Activated T-cell treated with anti-CD3 and anti-CD28 coated beads for 48 hours (primary cell): ENCODE measurements at regions not wholly inside any gene's neighbourhood (a gene's known extent, or its start where the extent isn't known, plus 50 kb on each side); places are given as distances from the start of the nearest gene placed in this dataset.
A peak's percentile ranks its signal among the peaks of the same experiment; 100 is the strongest.

Experiments used
- DNase-seq: peaks from one replicate; pipeline ENCODE4 v3.0.0-alpha.2; 2020; ENCODE audit warnings: low read depth

- DNase-seq, result no peak
Observed at GRCh38 chr21:35423709-35424108, 374.6 kb upstream of the RUNX1 start.

- no peak for DNase-seq
Observed at GRCh38 chr21:35422011-35422410, 372.9 kb upstream of the RUNX1 start.

- DNase-seq, result no peak
Observed at GRCh38 chr21:35421221-35421620, 372.1 kb upstream of the RUNX1 start.

GRCh38 chr21:35420656-35421055, 371.6 kb upstream of the RUNX1 start:
- DNase-seq, result no peak

GRCh38 chr21:35417762-35418161, 368.7 kb upstream of the RUNX1 start:
- no peak for DNase-seq

- no peak for DNase-seq
Observed at GRCh38 chr21:35416866-35417489, 367.9 kb upstream of the RUNX1 start.

- no peak for DNase-seq
Observed at GRCh38 chr21:35414507-35415139, 365.5 kb upstream of the RUNX1 start.

GRCh38 chr21:35414056-35414455, 365.0 kb upstream of the RUNX1 start:
- DNase-seq, result no peak

- DNase-seq, result no peak
Observed at GRCh38 chr21:35412231-35412630, 363.1 kb upstream of the RUNX1 start.

- no peak for DNase-seq
Observed at GRCh38 chr21:35411434-35411833, 362.3 kb upstream of the RUNX1 start.

- DNase-seq, result no peak
Observed at GRCh38 chr21:35410656-35411055, 361.6 kb upstream of the RUNX1 start.

- DNase-seq, result no peak
Observed at GRCh38 chr21:35410123-35410522, 361.0 kb upstream of the RUNX1 start.

- no peak for DNase-seq
Observed at GRCh38 chr21:35408401-35408800, 359.3 kb upstream of the RUNX1 start.

GRCh38 chr21:35406635-35407034, 357.5 kb upstream of the RUNX1 start:
- no peak for DNase-seq

- DNase-seq, result no peak
Observed at GRCh38 chr21:35405981-35406380, 356.9 kb upstream of the RUNX1 start.

- DNase-seq, result no peak
Observed at GRCh38 chr21:35404247-35404646, 355.1 kb upstream of the RUNX1 start.

- no peak for DNase-seq
Observed at GRCh38 chr21:35402061-35402460, 353.0 kb upstream of the RUNX1 start.

- no peak for DNase-seq
Observed at GRCh38 chr21:35401476-35401875, 352.4 kb upstream of the RUNX1 start.

GRCh38 chr21:35400233-35400939, 351.3 kb upstream of the RUNX1 start:
- peak; percentile 1 for DNase-seq

- no peak for DNase-seq
Observed at GRCh38 chr21:35399706-35400105, 350.6 kb upstream of the RUNX1 start.

GRCh38 chr21:35399002-35399530, 350.0 kb upstream of the RUNX1 start:
- DNase-seq, result no peak

- DNase-seq, result no peak
Observed at GRCh38 chr21:35398346-35398982, 349.4 kb upstream of the RUNX1 start.

- no peak for DNase-seq
Observed at GRCh38 chr21:35397781-35398180, 348.7 kb upstream of the RUNX1 start.
